ENCODE measurements at regions not wholly inside any gene's neighbourhood (a gene's known extent, or its start where the extent isn't known, plus 50 kb on each side); places are given as distances from the start of the nearest gene placed in this dataset.
"Not testable (repeated sequence)": the region's sequence is repeated elsewhere in the genome, so short reads cannot be mapped to it uniquely, and the experiment has no call there.

- no peak overlapping the region for H3K4me3 ChIP-seq (ENCODE audit: low read length)
- H3K4me2 ChIP-seq (ENCODE audit: low read length) = no peak overlapping the region
- no peaks in the 10 kb centered on the region for H3K4me1 ChIP-seq (ENCODE audit: control insufficient read depth, low read length)
- H4K20me1 ChIP-seq (ENCODE audit: control insufficient read depth, insufficient read depth, low read depth, low read length) = no peaks in the 10 kb centered on the region
- no peak for TF ChIP-seq EZH2phosphoT487 (IDR thresholded peaks at IDR 0.05; ENCODE audit: borderline replicate concordance, low read length)
- TF ChIP-seq, protein P1, sequence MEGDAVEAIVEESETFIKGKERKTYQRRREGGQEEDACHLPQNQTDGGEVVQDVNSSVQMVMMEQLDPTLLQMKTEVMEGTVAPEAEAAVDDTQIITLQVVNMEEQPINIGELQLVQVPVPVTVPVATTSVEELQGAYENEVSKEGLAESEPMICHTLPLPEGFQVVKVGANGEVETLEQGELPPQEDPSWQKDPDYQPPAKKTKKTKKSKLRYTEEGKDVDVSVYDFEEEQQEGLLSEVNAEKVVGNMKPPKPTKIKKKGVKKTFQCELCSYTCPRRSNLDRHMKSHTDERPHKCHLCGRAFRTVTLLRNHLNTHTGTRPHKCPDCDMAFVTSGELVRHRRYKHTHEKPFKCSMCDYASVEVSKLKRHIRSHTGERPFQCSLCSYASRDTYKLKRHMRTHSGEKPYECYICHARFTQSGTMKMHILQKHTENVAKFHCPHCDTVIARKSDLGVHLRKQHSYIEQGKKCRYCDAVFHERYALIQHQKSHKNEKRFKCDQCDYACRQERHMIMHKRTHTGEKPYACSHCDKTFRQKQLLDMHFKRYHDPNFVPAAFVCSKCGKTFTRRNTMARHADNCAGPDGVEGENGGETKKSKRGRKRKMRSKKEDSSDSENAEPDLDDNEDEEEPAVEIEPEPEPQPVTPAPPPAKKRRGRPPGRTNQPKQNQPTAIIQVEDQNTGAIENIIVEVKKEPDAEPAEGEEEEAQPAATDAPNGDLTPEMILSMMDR (IDR thresholded peaks at IDR 0.05; ENCODE audit: low read depth, low read length, poor library complexity, severe bottlenecking) = no peak
- no peak overlapping the region for H3K27ac ChIP-seq (ENCODE audit: low read depth, low read length)
- no peaks in the 10 kb centered on the region for H3K9me2 ChIP-seq (replicated peaks; ENCODE audit: control insufficient read depth, low read length)
- H3K36me3 ChIP-seq (ENCODE audit: control insufficient read depth, low read length) = no peaks in the 10 kb centered on the region
- no peaks in the 10 kb centered on the region for H3F3A ChIP-seq (ENCODE audit: control insufficient read depth, insufficient read depth)
- H3K79me2 ChIP-seq (ENCODE audit: control insufficient read depth, low read length) = no peaks in the 10 kb centered on the region
- H3K9me3 ChIP-seq (ENCODE audit: control insufficient read depth, insufficient read depth, low read length) = no peaks in the 10 kb centered on the region
- no peaks in the 10 kb centered on the region for H3K27me3 ChIP-seq (ENCODE audit: control insufficient read depth, low read length)
Measured at GRCh38 chr6:74402781-74403180, 706.8 kb downstream of the CD109 start.

GRCh38 chr6:74378437-74378836, 682.4 kb downstream of the CD109 start:
- H3K4me1 ChIP-seq (ENCODE audit: control insufficient read depth, low read length); H3K27me3 ChIP-seq (ENCODE audit: control insufficient read depth, low read length); H3K9me2 ChIP-seq (replicated peaks; ENCODE audit: control insufficient read depth, low read length); H3K27ac ChIP-seq (ENCODE audit: low read depth, low read length); H3K79me2 ChIP-seq (ENCODE audit: control insufficient read depth, low read length); H3K4me2 ChIP-seq (ENCODE audit: low read length); H3K4me3 ChIP-seq (ENCODE audit: low read length); H3K36me3 ChIP-seq (ENCODE audit: control insufficient read depth, low read length); H3K9me3 ChIP-seq (ENCODE audit: control insufficient read depth, insufficient read depth, low read length); H3F3A ChIP-seq (ENCODE audit: control insufficient read depth, insufficient read depth); H4K20me1 ChIP-seq (ENCODE audit: control insufficient read depth, insufficient read depth, low read depth, low read length): not testable (repeated sequence)

GRCh38 chr6:74369556-74369993, 673.6 kb downstream of the CD109 start:
- no peaks in the 10 kb centered on the region for H3K9me2 ChIP-seq (replicated peaks; ENCODE audit: control insufficient read depth, low read length)
- no peak overlapping the region for H3K27ac ChIP-seq (ENCODE audit: low read depth, low read length)
- no peaks in the 10 kb centered on the region for H3K79me2 ChIP-seq (ENCODE audit: control insufficient read depth, low read length)
- H3K4me1 ChIP-seq (ENCODE audit: control insufficient read depth, low read length) = no peaks in the 10 kb centered on the region
- H3K36me3 ChIP-seq (ENCODE audit: control insufficient read depth, low read length) = no peaks in the 10 kb centered on the region
- H3K27me3 ChIP-seq (ENCODE audit: control insufficient read depth, low read length) = no peaks in the 10 kb centered on the region
- no peaks in the 10 kb centered on the region for H3K9me3 ChIP-seq (ENCODE audit: control insufficient read depth, insufficient read depth, low read length)
- TF ChIP-seq EZH2phosphoT487 (IDR thresholded peaks at IDR 0.05; ENCODE audit: borderline replicate concordance, low read length) = no peak
- TF ChIP-seq, protein P1 (IDR thresholded peaks at IDR 0.05; ENCODE audit: low read depth, low read length, poor library complexity, severe bottlenecking) = no peak
- no peak overlapping the region for H3K4me3 ChIP-seq (ENCODE audit: low read length)
- H4K20me1 ChIP-seq (ENCODE audit: control insufficient read depth, insufficient read depth, low read depth, low read length) = no peaks in the 10 kb centered on the region
- no peaks in the 10 kb centered on the region for H3F3A ChIP-seq (ENCODE audit: control insufficient read depth, insufficient read depth)
- no peak overlapping the region for H3K4me2 ChIP-seq (ENCODE audit: low read length)

DNA sequence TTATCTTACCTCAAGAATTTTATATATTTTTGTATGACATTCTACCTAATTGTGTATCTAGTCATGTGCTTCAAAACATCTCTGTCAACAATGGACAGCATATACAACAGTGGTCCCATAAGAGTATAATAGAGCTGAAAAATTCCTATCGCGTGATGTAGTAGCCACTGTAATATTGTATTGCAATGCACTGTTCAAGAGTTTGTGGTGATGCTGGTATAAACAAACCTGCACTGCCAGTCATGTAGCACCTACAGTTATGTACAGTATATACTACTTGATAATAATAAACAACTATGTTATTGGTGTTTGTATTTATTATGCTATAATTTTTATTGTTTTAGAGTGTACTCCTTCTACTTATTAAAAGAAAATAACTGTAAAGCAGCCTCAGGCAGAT, 672.7 kb downstream of the CD109 start:
- Histone ChIP-seq H3K4me2 (ENCODE audit: low read length) (no peak overlapping the region), H3K4me3 (ENCODE audit: low read length) (no peak overlapping the region), H3K9me2 (replicated peaks; ENCODE audit: control insufficient read depth, low read length) (no peaks in the 10 kb centered on the region), H3K9me3 (ENCODE audit: control insufficient read depth, insufficient read depth, low read length) (no peaks in the 10 kb centered on the region), H3K4me1 (ENCODE audit: control insufficient read depth, low read length) (no peaks in the 10 kb centered on the region), H3K27me3 (ENCODE audit: control insufficient read depth, low read length) (no peaks in the 10 kb centered on the region), H3K36me3 (ENCODE audit: control insufficient read depth, low read length) (no peaks in the 10 kb centered on the region), H4K20me1 (ENCODE audit: control insufficient read depth, insufficient read depth, low read depth, low read length) (no peaks in the 10 kb centered on the region), H3F3A (ENCODE audit: control insufficient read depth, insufficient read depth) (no peaks in the 10 kb centered on the region), H3K27ac (ENCODE audit: low read depth, low read length) (no peak overlapping the region), H3K79me2 (ENCODE audit: control insufficient read depth, low read length) (no peaks in the 10 kb centered on the region)
- TF ChIP-seq, protein P1 (IDR thresholded peaks at IDR 0.05; ENCODE audit: low read depth, low read length, poor library complexity, severe bottlenecking) = no peak
- no peak for TF ChIP-seq EZH2phosphoT487 (IDR thresholded peaks at IDR 0.05; ENCODE audit: borderline replicate concordance, low read length)
